ENCODE measurements at regions not wholly inside any gene's neighbourhood (a gene's known extent, or its start where the extent isn't known, plus 50 kb on each side); places are given as distances from the start of the nearest gene placed in this dataset.
A peak's percentile ranks its signal among the peaks of the same experiment; 100 is the strongest.

GRCh38 chr16:89027281-89027680, 50.3 kb upstream of the CBFA2T3 start:
- DNase-seq, result no peak

DNA sequence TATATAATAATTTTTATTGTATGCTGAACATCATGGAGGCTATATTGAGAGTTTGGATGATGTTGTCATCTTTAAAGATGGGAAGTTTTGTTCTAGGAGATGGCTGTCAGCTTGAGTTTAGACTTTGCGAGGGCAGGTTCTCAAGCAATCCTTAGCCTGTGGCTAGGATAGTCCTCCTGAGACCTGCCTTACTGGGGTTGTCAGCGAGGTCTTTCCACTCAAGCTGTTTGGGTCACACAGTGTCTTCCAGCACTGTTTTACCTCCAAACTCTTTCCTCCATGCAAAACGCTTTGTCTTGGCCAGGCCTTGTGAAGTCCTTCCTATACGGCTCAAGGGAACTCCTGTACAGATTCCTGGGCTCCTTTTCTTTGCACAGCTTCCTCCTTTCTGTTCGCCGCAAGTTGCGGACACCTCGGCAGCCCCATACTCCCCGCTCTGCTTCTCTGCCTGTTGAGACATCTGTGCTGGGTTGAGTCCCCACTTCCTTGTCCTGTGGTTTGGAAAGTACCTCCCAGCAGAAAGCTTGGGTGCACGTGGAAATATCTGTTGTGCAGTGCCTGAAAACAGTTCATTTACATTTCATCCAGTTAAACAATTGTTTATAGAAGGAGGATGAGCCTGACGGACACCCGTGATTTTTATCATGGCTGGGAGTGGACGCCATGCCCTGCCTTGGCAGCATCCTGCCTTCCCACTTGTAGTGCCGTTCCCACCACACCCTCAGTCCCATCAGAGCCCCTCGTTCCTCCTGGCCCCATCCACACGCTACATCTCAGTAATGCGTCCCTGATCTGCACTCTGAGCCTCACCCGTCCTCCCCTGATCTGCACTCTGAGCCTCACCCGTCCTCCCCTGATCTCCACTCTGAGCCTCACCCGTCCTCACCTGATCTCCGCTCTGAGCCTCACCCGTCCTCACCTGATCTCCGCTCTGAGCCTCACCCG, 55.0 kb upstream of the CBFA2T3 start:
- no peak for DNase-seq

DNA sequence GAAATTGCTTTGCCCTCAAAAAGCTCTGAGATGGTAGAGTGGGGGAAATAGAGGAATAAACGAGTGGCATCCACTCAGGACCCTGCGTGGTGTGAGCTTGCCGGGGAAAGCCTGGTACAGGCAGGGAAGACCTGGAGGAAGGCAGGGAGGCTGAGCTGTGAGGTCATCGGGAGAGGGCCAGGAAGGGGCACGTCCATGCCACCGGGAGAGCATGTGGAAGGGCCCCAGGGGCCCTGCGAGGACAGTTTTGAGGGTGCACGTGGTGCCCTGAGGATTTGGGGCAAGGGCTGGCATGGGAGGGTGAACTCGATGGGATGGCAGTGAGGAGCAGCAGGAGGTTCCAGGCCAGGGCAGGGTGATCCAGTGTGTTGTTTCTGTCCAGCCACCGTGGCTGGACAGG, 56.3 kb upstream of the CBFA2T3 start:
- no peak for DNase-seq

DNA sequence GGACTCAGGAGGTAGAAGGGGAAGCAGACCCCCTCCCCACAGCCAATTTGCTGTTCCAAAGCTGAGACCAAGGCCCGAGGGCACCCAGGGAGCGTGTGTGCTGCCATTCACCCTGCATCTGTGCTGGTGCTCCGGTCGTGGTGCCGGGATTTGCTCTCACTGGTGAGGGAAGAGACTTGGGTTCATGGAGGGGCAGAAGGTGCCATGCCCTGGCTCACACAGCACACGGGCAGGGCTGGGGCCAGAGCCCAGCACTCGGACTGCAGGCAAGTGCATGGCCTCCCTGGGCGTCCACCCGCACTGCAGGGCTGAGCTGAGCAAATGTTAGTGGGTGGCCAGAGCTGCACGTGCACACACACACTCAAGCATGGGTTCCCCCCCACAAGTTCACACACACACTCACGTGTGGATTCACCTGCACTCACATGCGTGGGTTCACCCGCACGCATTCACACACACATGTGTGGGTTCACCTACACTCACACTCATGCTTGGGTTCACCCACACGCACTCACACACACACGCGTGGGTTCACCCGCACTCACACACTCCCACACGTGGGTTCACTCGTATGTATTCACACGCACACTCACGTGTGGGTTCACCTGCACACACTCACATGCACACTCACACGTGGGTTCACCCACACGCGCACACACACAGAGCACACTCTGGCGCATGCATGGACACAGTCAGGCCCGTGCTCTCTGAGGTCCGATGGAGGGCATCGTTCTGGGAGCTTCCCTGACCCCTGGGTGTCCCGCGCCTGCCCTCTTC, 57.0 kb upstream of the CBFA2T3 start:
- DNase-seq, result no peak

GRCh38 chr16:89034573-89034961, 57.6 kb upstream of the CBFA2T3 start:
- DNase-seq, result no peak

GRCh38 chr16:89034971-89035668, 58.1 kb upstream of the CBFA2T3 start:
- DNase-seq, result no peak

- DNase-seq, result no peak
Observed at GRCh38 chr16:89035669-89036570, 57.7 kb upstream of the ACSF3 start.

GRCh38 chr16:89036776-89037175, 56.9 kb upstream of the ACSF3 start:
- DNase-seq, result no peak

GRCh38 chr16:89037261-89038152, 56.1 kb upstream of the ACSF3 start:
- peak; percentile 39 for DNase-seq

DNA sequence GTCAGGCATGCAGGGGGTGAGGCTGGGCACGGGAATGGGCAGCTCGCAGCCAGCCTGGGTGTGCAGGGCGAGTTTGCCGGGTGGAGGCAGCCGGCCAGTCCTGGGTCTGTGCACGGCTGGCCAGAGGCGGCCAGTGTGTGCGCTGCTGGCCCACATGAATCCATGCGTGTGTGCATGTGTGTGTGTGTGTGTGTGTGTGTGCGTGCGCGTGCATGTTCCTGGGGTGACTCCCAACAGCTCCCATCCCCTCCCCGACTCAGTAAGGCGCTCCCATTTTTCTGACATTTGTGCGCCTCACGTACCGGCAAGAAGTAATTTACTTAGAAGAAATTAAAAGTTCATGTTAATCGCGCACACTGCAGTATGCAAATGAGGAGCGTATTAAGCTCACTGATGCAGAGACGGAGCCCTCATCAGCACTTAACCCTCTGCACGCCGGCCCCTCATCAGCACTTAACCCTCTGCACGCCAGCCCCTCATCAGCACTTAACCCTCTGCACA, 55.4 kb upstream of the ACSF3 start:
- DNase-seq, result no peak

- no peak for DNase-seq
Observed at GRCh38 chr16:89038811-89039735, 54.6 kb upstream of the ACSF3 start.

- DNase-seq, result no peak
Observed at GRCh38 chr16:89039756-89040155, 53.9 kb upstream of the ACSF3 start.

DNA sequence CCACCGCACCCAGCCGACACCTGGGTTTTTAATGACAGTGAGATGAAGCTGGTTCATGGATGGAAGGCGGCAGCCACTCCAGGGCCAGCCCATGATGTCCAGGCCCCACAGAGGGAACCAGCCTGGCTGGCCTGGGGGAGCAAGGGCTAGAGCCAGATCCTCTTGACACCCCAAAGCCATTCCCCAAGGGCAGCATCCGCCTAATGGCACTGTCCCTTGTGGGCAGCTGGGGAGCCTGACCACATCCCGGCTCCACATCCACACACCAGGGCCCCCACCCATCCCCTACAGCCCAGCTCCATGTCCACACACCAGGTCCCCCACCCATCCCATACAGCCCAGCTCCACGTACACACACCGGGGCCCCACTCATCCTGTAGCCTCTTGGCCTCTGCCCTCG, 53.3 kb upstream of the ACSF3 start:
- DNase-seq, result no peak

GRCh38 chr16:89040861-89041570, 52.6 kb upstream of the ACSF3 start:
- no peak for DNase-seq

- no peak for DNase-seq
Observed at GRCh38 chr16:89041571-89042481, 51.8 kb upstream of the ACSF3 start.

DNA sequence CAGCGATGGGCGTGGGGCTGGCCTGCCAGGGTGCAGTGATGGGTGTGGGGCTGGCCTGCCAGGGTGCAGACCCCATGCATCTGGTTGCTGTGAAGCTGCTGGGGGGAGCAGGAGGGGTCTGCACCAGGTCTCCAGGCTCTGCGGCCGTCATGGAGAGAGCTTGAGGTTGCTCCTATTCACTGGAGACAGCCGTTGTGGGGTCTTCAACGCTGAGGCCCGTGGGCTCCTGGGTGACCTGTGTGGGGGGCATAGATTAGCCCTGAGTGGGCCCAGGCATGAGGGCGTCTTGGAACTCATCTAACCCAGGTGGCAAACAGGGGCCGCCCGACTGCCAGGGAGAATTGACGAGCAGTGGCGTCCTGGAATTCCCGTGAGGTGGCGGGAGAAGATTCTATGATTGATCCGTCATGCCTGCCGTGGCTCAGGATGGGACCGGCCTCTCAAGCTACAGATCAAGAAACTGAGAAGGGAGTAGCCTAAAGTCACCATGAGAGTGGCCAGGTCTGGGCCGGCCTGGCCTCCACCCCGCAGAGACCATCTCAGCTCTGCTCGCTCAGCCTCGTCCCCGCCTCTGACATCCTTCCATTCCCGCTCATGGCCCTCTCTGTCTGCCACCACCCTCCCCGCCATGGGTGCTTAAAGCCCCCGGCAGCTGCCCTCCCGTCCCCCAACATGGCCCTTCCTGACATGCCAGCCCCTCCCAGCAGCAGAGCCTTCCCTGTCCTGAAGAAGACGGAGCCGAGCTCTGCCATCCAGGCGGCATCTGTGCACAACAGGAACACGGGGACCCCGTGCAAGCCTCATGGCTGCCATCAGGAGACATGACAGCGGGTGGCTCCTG, 50.7 kb upstream of the ACSF3 start:
- no peak for DNase-seq
